ENCODE measurements at regions not wholly inside any gene's neighbourhood (a gene's known extent, or its start where the extent isn't known, plus 50 kb on each side); places are given as distances from the start of the nearest gene placed in this dataset.

GRCh38 chr10:132129431-132129830, 57.3 kb upstream of the DPYSL4 start:
- TF ChIP-seq CTCF (IDR thresholded peaks at IDR 0.05 in 2 of 3, conservative IDR thresholded peaks at IDR 0.05 in 1 of 3; ENCODE audit: borderline replicate concordance in 1 of 3, insufficient read depth in 1 of 3, low read depth in 2 of 3, low read length in 2 of 3) (no peak), ZNF274 (IDR thresholded peaks at IDR 0.05; ENCODE audit: low read depth, low read length) (no peak), POLR2A (IDR thresholded peaks at IDR 0.05; ENCODE audit: borderline replicate concordance, extremely low read depth, insufficient read depth, insufficient read length) (no peak), CEBPB (IDR thresholded peaks at IDR 0.05; ENCODE audit: low read depth) (no peak), ZBTB33 (IDR thresholded peaks at IDR 0.05; ENCODE audit: extremely low read depth, insufficient replicate concordance, low read length) (no peak), TCF7L2 (IDR thresholded peaks at IDR 0.05; ENCODE audit: borderline replicate concordance, extremely low read depth, insufficient read depth, insufficient read length) (no peak), POLR2AphosphoS5 (IDR thresholded peaks at IDR 0.05; ENCODE audit: low read depth, low read length) (no peak), EZH2 (IDR thresholded peaks at IDR 0.05) (no peak), SIN3A (IDR thresholded peaks at IDR 0.05; ENCODE audit: low read depth) (no peak), ATF3 (IDR thresholded peaks at IDR 0.05) (no peak), CBX3 (IDR thresholded peaks at IDR 0.05; ENCODE audit: low read depth) (no peak)

All from HCT116 (cell line).